Mesenchymal stem cell (in vitro differentiated cells and primary cell): ENCODE measurements at regions not wholly inside any gene's neighbourhood (a gene's known extent, or its start where the extent isn't known, plus 50 kb on each side); places are given as distances from the start of the nearest gene placed in this dataset.

Experiments
- DNase-seq: peaks from one replicate; pipeline ENCODE4 v3.0.0-alpha.2; 2013
- H2AFZ ChIP-seq: one replicate; pipeline ENCODE4 v1.6.1; 2013; ENCODE audit warnings: low read depth, mild to moderate bottlenecking, control low read depth, inconsistent platforms, low read length, moderate library complexity
- H2AK5ac ChIP-seq: 2 replicates; pipeline ENCODE4 v1.6.1; 2013; ENCODE audit warnings: low read length, moderate library complexity, mild to moderate bottlenecking, inconsistent platforms; ENCODE audit not compliant: severe bottlenecking
- H2BK120ac ChIP-seq: one replicate; pipeline ENCODE4 v1.6.1; 2013; ENCODE audit warnings: low read depth, mild to moderate bottlenecking, inconsistent platforms, low read length, moderate library complexity
- H2BK12ac ChIP-seq, 2 experiments: one replicate each; pipeline ENCODE4 v1.6.1; 2013; ENCODE audit warnings: inconsistent platforms in 2 of 2, low read length in 2 of 2, mild to moderate bottlenecking in 2 of 2, moderate library complexity in 2 of 2, control low read depth in 1 of 2
- H2BK15ac ChIP-seq: one replicate; pipeline ENCODE4 v1.6.1; 2013; ENCODE audit warnings: mild to moderate bottlenecking, low read depth, inconsistent platforms; ENCODE audit not compliant: poor library complexity, severe bottlenecking
- H2BK5ac ChIP-seq: 2 replicates; pipeline ENCODE4 v1.6.1; 2013; ENCODE audit warnings: low read depth, mild to moderate bottlenecking, low read length, control low read depth, inconsistent platforms; ENCODE audit not compliant: poor library complexity, severe bottlenecking
- H3K14ac ChIP-seq, 2 experiments: one replicate each; pipeline ENCODE4 v1.6.1; 2013; ENCODE audit warnings: inconsistent platforms in 2 of 2, low read length in 2 of 2, control low read depth in 1 of 2, mild to moderate bottlenecking in 1 of 2, moderate library complexity in 1 of 2
- H3K18ac ChIP-seq, 2 experiments: one replicate each; pipeline ENCODE4 v1.6.1; 2013; ENCODE audit warnings: inconsistent platforms in 2 of 2, low read length in 2 of 2, control low read depth in 1 of 2, low read depth in 1 of 2, mild to moderate bottlenecking in 1 of 2
- H3K23ac ChIP-seq, 2 experiments: one replicate each; pipeline ENCODE4 v1.6.1; 2013; ENCODE audit warnings: inconsistent platforms in 2 of 2, low read length in 2 of 2, mild to moderate bottlenecking in 2 of 2, moderate library complexity in 2 of 2, control low read depth in 1 of 2
- H3K27ac ChIP-seq: 2 replicates; pipeline ENCODE4 v1.5.1; 2013; ENCODE audit warnings: mild to moderate bottlenecking, moderate library complexity, low read length, control low read depth, inconsistent platforms; ENCODE audit not compliant: poor library complexity, severe bottlenecking
- H3K27me3 ChIP-seq, 2 experiments: 2 replicates each; pipeline versions ENCODE4 v1.6.1 to v1.7.0; 2013; ENCODE audit warnings: low read length in 2 of 2, mild to moderate bottlenecking in 2 of 2, moderate library complexity in 2 of 2, control low read depth in 1 of 2, inconsistent platforms in 1 of 2; ENCODE audit not compliant: control insufficient read depth in 1 of 2, insufficient read depth in 1 of 2
- H3K36me3 ChIP-seq, 2 experiments: 2 replicates each; pipeline versions ENCODE4 v1.6.1 to v1.7.0; 2013; ENCODE audit warnings: low read length in 2 of 2, control low read depth in 1 of 2, inconsistent platforms in 1 of 2, low read depth in 1 of 2, mild to moderate bottlenecking in 1 of 2; ENCODE audit not compliant: insufficient read depth in 2 of 2, control insufficient read depth in 1 of 2
- H3K4ac ChIP-seq, 2 experiments: one replicate each; pipeline ENCODE4 v1.6.1; 2013; ENCODE audit warnings: inconsistent platforms in 2 of 2, low read length in 2 of 2, mild to moderate bottlenecking in 2 of 2, moderate library complexity in 2 of 2, control low read depth in 1 of 2, low read depth in 1 of 2
- H3K4me1 ChIP-seq: 2 replicates; pipeline ENCODE4 v1.6.1; 2013; ENCODE audit warnings: low read depth, low read length, control low read depth; ENCODE audit not compliant: control insufficient read depth, insufficient read depth
- H3K4me2 ChIP-seq: 2 replicates; pipeline ENCODE4 v1.6.1; 2013; ENCODE audit warnings: low read length, mild to moderate bottlenecking, inconsistent platforms; ENCODE audit not compliant: poor library complexity, severe bottlenecking
- H3K4me3 ChIP-seq, 2 experiments: 2 replicates each; pipeline versions ENCODE4 v1.5.1 to v1.7.0; 2013; ENCODE audit warnings: low read length in 2 of 2, mild to moderate bottlenecking in 2 of 2, control low read depth in 1 of 2, low read depth in 1 of 2; ENCODE audit not compliant: insufficient read depth in 1 of 2
- H3K79me1 ChIP-seq: replicated peaks from 2 replicates; pipeline ENCODE4 v1.6.1; 2013; ENCODE audit warnings: mild to moderate bottlenecking, control low read depth, low read length, inconsistent platforms; ENCODE audit not compliant: poor library complexity, severe bottlenecking
- H3K9ac ChIP-seq: 2 replicates; pipeline ENCODE4 v1.7.0; 2013; ENCODE audit warnings: mild to moderate bottlenecking, low read length, moderate library complexity
- H3K9me3 ChIP-seq: 2 replicates; pipeline ENCODE4 v1.7.0; 2013; ENCODE audit warnings: mild to moderate bottlenecking, low read length; ENCODE audit not compliant: control insufficient read depth
- H4K8ac ChIP-seq: one replicate; pipeline ENCODE4 v1.6.1; 2013; ENCODE audit warnings: inconsistent platforms, mild to moderate bottlenecking, low read length, moderate library complexity
- H4K91ac ChIP-seq: one replicate; pipeline ENCODE4 v1.6.1; 2013; ENCODE audit warnings: mild to moderate bottlenecking, low read length, inconsistent platforms
- WGBS: methylation state at CpG from one replicate; pipeline ENCODE4 v1.1.7; 2013; ENCODE audit warnings: mixed read lengths; 5-methylcytosine and 5-hydroxymethylcytosine counted together

DNA sequence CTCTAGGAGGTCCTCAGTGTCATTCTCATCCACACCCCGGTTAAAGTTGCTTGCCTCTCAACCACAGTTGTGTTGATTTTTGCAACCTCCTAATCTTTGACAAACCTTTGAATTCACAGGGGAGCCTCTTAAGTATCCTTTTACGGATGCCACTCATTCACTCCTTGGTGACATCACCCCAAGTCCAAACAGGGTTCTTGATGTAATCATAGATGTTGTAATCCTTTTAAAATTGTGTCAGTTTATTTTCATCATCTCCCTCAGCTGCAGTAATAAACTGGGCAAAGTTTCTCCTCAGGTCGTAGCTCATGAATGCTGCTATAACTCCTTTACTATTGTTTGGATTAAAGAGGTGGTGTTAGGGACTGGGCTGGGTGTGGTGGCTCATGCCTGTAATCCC, 637.2 kb upstream of the NUDT12 start:
- no peak overlapping the region for H3K23ac ChIP-seq
- no peak overlapping the region for H3K4me2 ChIP-seq
- no peak overlapping the region for H3K27ac ChIP-seq
- no peak overlapping the region for H2BK15ac ChIP-seq
- H3K36me3 ChIP-seq: no peaks in the 10 kb centered on the region
- no peak overlapping the region for H2BK120ac ChIP-seq
- DNase-seq: no peak
- no peaks in the 10 kb centered on the region for H3K27me3 ChIP-seq
- no peak overlapping the region for H2AFZ ChIP-seq
- H3K4me1 ChIP-seq: no peaks in the 10 kb centered on the region
- H3K4me3 ChIP-seq: no peak overlapping the region
- H3K18ac ChIP-seq: no peak overlapping the region
- H3K9ac ChIP-seq: no peak overlapping the region
- no peak overlapping the region for H4K8ac ChIP-seq
- H2AK5ac ChIP-seq: no peak overlapping the region
- H2BK5ac ChIP-seq: no peak overlapping the region
- 78% methylated on average over 2 of the region's 3 CpGs for WGBS
- H3K4ac ChIP-seq: no peak overlapping the region
- no peaks in the 10 kb centered on the region for H3K9me3 ChIP-seq
- no peak overlapping the region for H3K14ac ChIP-seq
- H3K79me1 ChIP-seq: no peaks in the 10 kb centered on the region
- no peak overlapping the region for H4K91ac ChIP-seq
- no peak overlapping the region for H2BK12ac ChIP-seq

DNA sequence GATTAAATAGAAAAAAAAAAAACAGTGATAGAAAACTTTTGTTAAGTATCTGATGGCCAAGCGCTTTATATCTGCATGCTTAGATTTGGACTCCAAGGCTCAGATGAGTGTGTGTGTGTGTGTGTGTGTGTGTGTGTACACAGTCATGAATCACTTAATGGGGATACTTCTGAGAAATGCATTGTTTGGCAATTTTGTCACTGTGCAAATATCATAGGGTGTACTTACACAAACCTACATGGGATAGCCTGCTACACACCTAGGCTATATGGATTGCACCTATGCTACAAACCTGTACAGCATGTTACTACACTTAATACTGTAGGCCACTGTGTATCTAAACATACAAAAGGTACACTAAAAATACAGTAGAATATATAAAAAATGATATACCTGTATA, 635.6 kb upstream of the NUDT12 start:
- no peak overlapping the region for H4K91ac ChIP-seq
- H3K9me3 ChIP-seq: no peaks in the 10 kb centered on the region
- H3K4me2 ChIP-seq: no peak overlapping the region
- H3K36me3 ChIP-seq: no peaks in the 10 kb centered on the region
- no peak overlapping the region for H2BK15ac ChIP-seq
- H2BK12ac ChIP-seq: no peak overlapping the region
- H3K23ac ChIP-seq: no peak overlapping the region
- H2BK5ac ChIP-seq: no peak overlapping the region
- 100% methylated on average over 1 of the region's 1 CpG for WGBS
- H4K8ac ChIP-seq: no peak overlapping the region
- H3K4me3 ChIP-seq: no peak overlapping the region
- no peak overlapping the region for H3K27ac ChIP-seq
- no peaks in the 10 kb centered on the region for H3K79me1 ChIP-seq
- H2AFZ ChIP-seq: no peak overlapping the region
- H3K9ac ChIP-seq: no peak overlapping the region
- H2AK5ac ChIP-seq: no peak overlapping the region
- H3K14ac ChIP-seq: no peak overlapping the region
- no peaks in the 10 kb centered on the region for H3K27me3 ChIP-seq
- no peak overlapping the region for H2BK120ac ChIP-seq
- H3K18ac ChIP-seq: no peak overlapping the region
- no peak overlapping the region for H3K4ac ChIP-seq
- H3K4me1 ChIP-seq: no peaks in the 10 kb centered on the region
- no peak for DNase-seq

DNA sequence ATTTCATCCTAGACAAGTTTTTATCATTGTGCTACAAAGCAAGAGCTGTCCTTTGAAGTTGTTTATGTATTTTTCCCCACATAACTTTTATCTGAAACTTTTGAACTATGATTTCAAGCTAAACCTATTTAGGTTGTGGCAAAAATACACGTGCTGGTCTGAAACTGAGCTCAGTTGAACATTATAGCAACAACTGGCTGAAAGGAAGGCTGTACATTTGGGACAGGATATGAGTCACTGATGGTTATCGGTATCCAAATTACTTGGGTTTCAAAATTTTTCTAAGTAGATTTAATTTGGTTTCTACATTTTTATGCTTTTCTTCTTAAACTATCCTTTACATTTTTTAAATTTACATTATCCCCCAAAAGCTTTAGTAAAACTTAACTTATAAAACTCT, 627.3 kb upstream of the NUDT12 start:
- no peak overlapping the region for H2BK120ac ChIP-seq
- H3K9ac ChIP-seq: no peak overlapping the region
- no peak overlapping the region for H3K14ac ChIP-seq
- no peaks in the 10 kb centered on the region for H3K9me3 ChIP-seq
- no peak overlapping the region for H2BK15ac ChIP-seq
- no peak overlapping the region for H3K4me2 ChIP-seq
- H3K4me1 ChIP-seq: no peaks in the 10 kb centered on the region
- no peak overlapping the region for H4K91ac ChIP-seq
- H3K23ac ChIP-seq: no peak overlapping the region
- H2AFZ ChIP-seq: no peak overlapping the region
- H3K18ac ChIP-seq: no peak overlapping the region
- H2BK12ac ChIP-seq: no peak overlapping the region
- peak; percentile 73 for DNase-seq
- H3K36me3 ChIP-seq: no peaks in the 10 kb centered on the region
- 9% methylated on average over 1 of the region's 2 CpGs for WGBS
- no peak overlapping the region for H2AK5ac ChIP-seq
- no peak overlapping the region for H4K8ac ChIP-seq
- H3K27ac ChIP-seq: no peak overlapping the region
- no peak overlapping the region for H3K4ac ChIP-seq
- H3K79me1 ChIP-seq: no peaks in the 10 kb centered on the region
- no peak overlapping the region for H3K4me3 ChIP-seq
- no peaks in the 10 kb centered on the region for H3K27me3 ChIP-seq
- no peak overlapping the region for H2BK5ac ChIP-seq

DNA sequence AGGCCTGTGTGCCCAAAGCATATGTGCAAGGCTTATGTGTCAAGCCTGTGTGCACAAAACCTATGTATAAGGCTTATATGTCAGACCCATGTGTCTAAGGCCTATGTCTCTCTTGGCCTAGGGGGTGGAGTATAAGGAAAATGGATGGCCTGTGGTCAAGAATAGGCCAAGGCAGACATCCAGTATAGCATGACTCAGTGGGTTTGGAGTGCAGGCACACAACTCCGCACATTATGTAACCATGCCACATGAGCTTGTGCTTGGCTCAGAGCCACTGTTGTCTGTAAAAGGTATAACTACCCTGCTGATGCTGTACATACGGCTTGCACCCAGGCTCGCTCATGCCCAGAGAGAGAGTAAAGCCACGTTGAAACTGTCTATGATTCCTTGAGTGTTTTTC, 626.4 kb upstream of the NUDT12 start:
- Histone ChIP-seq H3K9ac (no peak overlapping the region), H2BK120ac (no peak overlapping the region), H3K36me3 (no peaks in the 10 kb centered on the region), H3K4ac (no peak overlapping the region), H2BK5ac (no peak overlapping the region), H4K8ac (no peak overlapping the region), H2BK12ac (peak overlapping the region in 1 of 2 experiments; percentile 65), H3K79me1 (no peaks in the 10 kb centered on the region), H4K91ac (peak overlapping the region; percentile 36), H3K4me1 (no peaks in the 10 kb centered on the region), H3K23ac (no peak overlapping the region), H2AFZ (no peak overlapping the region), H3K4me2 (no peak overlapping the region), H3K4me3 (no peak overlapping the region), H3K27me3 (no peaks in the 10 kb centered on the region), H3K14ac (peak overlapping the region in 1 of 2 experiments; percentile 35), H2AK5ac (no peak overlapping the region), H3K27ac (no peak overlapping the region), H3K18ac (peak overlapping the region; percentile 6 to 50), H3K9me3 (no peaks in the 10 kb centered on the region), H2BK15ac (peak overlapping the region; percentile 64)
- 92% methylated on average over 4 of the region's 4 CpGs for WGBS
- peak; percentile 57 for DNase-seq
